Smooth muscle cell (in vitro differentiated cells): ENCODE measurements at regions not wholly inside any gene's neighbourhood (a gene's known extent, or its start where the extent isn't known, plus 50 kb on each side); places are given as distances from the start of the nearest gene placed in this dataset.

Experiments
- DNase-seq: peaks from one replicate; lab custom pipeline; 2025; ENCODE audit not compliant: unreplicated experiment; lab: John Stamatoyannopoulos, UW
- H2AFZ ChIP-seq: fragments of 200-600 bp; sonication (generic); 2 replicates; pipeline ENCODE4 v1.6.0; 2016; ENCODE audit warnings: antibody characterized with exemption, low read depth, mild to moderate bottlenecking
- H3F3A ChIP-seq: fragments of 200-600 bp; sonication (generic); 2 replicates; pipeline ENCODE4 v1.6.0; 2017; ENCODE audit warnings: antibody characterized with exemption, low read depth
- H3K27ac ChIP-seq: fragments of 200-600 bp; sonication (generic); 2 replicates; pipeline ENCODE4 v1.5.1; 2016; ENCODE audit warnings: low read depth, mild to moderate bottlenecking
- H3K27me3 ChIP-seq: fragments of 200-600 bp; sonication (generic); 2 replicates; pipeline ENCODE4 v1.6.1; 2016; ENCODE audit warnings: low read depth, mild to moderate bottlenecking
- H3K36me3 ChIP-seq: fragments of 200-600 bp; sonication (generic); 2 replicates; pipeline ENCODE4 v1.5.1; 2016; ENCODE audit warnings: low read depth
- H3K4me1 ChIP-seq: fragments of 200-600 bp; sonication (generic); 2 replicates; pipeline ENCODE4 v1.5.1; 2016; ENCODE audit warnings: low read depth
- H3K4me2 ChIP-seq: fragments of 200-600 bp; sonication (generic); 2 replicates; pipeline ENCODE4 v1.6.0; 2016; ENCODE audit warnings: mild to moderate bottlenecking
- H3K4me3 ChIP-seq: fragments of 200-600 bp; sonication (generic); 2 replicates; pipeline ENCODE4 v1.5.1; 2016; ENCODE audit warnings: mild to moderate bottlenecking
- H3K79me2 ChIP-seq: fragments of 200-600 bp; sonication (generic); 2 replicates; pipeline ENCODE4 v1.6.0; 2016; ENCODE audit warnings: low read depth, mild to moderate bottlenecking
- H3K9ac ChIP-seq: fragments of 200-600 bp; sonication (generic); 2 replicates; pipeline ENCODE4 v1.6.0; 2016; ENCODE audit warnings: low read depth
- H3K9me3 ChIP-seq: fragments of 200-600 bp; sonication (generic); replicated peaks from 2 replicates; pipeline ENCODE4 v1.5.1; 2016; ENCODE audit warnings: low read depth
- H4K20me1 ChIP-seq: fragments of 200-600 bp; sonication (generic); 2 replicates; pipeline ENCODE4 v1.6.0; 2016; ENCODE audit warnings: low read depth
- WGBS: methylation state at CpG from one replicate; pipeline ENCODE4 v1.1.7; 2016; ENCODE audit warnings: low lambda C conversion rate; 5-methylcytosine and 5-hydroxymethylcytosine counted together
- TF ChIP-seq, protein P1 (sequence below): fragments of 200-600 bp; sonication (generic); IDR thresholded peaks from 2 replicates; pipeline ENCODE4 v1.5.1; 2017; ENCODE audit warnings: borderline replicate concordance, mild to moderate bottlenecking, antibody characterized with exemption; ENCODE audit not compliant: insufficient read depth, poor library complexity, severe bottlenecking

DNA sequence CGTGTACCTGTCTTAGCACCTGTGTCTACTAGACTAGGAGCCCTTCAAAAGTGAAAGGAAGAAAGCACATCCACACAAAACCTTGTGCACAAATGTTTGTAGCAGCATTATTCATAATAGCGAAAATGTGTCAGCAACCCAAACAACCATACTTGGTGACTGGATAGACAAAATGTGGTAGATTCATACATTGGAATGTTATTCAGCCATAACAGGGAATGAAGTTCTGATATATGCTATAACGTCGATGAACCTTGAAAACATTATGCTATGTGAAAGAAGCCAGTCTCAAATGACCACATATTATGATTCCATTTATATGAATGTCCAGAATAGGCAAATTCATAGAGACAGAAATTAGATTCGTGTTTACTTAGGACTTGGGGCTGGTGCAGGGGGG is 57.8 kb upstream of the LARP1 start:
- no peaks in the 10 kb centered on the region for H3K79me2 ChIP-seq
- H3K9me3 ChIP-seq, result no peaks in the 10 kb centered on the region
- H3F3A ChIP-seq, result no peaks in the 10 kb centered on the region
- TF ChIP-seq, protein P1, sequence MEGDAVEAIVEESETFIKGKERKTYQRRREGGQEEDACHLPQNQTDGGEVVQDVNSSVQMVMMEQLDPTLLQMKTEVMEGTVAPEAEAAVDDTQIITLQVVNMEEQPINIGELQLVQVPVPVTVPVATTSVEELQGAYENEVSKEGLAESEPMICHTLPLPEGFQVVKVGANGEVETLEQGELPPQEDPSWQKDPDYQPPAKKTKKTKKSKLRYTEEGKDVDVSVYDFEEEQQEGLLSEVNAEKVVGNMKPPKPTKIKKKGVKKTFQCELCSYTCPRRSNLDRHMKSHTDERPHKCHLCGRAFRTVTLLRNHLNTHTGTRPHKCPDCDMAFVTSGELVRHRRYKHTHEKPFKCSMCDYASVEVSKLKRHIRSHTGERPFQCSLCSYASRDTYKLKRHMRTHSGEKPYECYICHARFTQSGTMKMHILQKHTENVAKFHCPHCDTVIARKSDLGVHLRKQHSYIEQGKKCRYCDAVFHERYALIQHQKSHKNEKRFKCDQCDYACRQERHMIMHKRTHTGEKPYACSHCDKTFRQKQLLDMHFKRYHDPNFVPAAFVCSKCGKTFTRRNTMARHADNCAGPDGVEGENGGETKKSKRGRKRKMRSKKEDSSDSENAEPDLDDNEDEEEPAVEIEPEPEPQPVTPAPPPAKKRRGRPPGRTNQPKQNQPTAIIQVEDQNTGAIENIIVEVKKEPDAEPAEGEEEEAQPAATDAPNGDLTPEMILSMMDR, result no peak
- 64% methylated on average over 5 of the region's 5 CpGs for WGBS
- H2AFZ ChIP-seq, result no peak overlapping the region
- no peaks in the 10 kb centered on the region for H3K27me3 ChIP-seq
- H3K27ac ChIP-seq, result no peak overlapping the region
- no peaks in the 10 kb centered on the region for H3K36me3 ChIP-seq
- no peaks in the 10 kb centered on the region for H4K20me1 ChIP-seq
- no peak for DNase-seq
- no peak overlapping the region for H3K4me3 ChIP-seq
- no peak overlapping the region for H3K4me2 ChIP-seq
- no peak overlapping the region for H3K9ac ChIP-seq
- no peaks in the 10 kb centered on the region for H3K4me1 ChIP-seq

DNA sequence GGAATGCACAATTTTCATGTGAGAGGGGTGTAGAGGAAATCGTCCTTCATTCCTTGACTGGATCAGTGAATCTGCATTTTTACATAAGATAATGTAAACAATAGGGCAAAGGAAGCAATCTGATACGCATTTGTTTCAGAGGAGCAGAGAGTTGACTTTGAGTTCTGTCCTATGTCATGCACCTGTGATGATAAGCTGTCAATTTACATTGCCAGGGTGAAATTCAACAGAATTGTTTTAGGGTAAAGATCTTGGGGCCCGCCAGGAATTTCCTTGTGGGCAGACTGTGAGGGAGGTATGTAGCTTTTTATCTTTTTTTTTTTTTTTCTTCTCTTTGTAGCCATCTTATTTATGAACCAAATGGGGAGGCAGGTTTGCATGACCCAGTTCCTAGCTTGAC is 58.3 kb upstream of the LARP1 start:
- Histone ChIP-seq H3K27ac (no peak overlapping the region), H3K4me1 (no peaks in the 10 kb centered on the region), H3K36me3 (no peaks in the 10 kb centered on the region), H3K9me3 (no peaks in the 10 kb centered on the region), H3F3A (no peaks in the 10 kb centered on the region), H3K4me3 (no peak overlapping the region), H4K20me1 (no peaks in the 10 kb centered on the region), H3K27me3 (no peaks in the 10 kb centered on the region), H2AFZ (no peak overlapping the region), H3K79me2 (no peaks in the 10 kb centered on the region), H3K4me2 (no peak overlapping the region), H3K9ac (no peak overlapping the region)
- WGBS, result 26% methylated on average over 3 of the region's 3 CpGs
- TF ChIP-seq, protein P1, result no peak
- no peak for DNase-seq

DNA sequence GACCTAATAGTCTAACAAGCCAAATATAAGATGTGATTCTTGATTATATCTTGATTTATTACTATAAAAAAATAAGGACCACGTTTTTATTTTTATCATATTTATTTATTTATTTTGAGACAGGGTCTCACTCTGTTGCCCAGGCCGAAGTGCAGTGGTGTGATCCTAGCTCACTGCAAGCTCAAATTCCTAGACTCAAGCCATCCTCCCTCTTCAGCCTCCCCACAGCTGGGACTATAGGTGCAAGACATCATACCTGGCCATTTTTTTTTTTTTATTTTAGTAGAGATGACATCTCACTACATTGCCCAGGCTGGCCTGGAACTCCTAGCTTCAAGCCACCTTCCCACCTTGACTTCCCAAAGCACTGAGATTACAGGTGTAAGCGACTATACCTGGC is 61.0 kb upstream of the LARP1 start:
- Histone ChIP-seq H3K79me2 (no peaks in the 10 kb centered on the region), H4K20me1 (no peaks in the 10 kb centered on the region), H3F3A (no peaks in the 10 kb centered on the region), H2AFZ (no peak overlapping the region), H3K36me3 (no peaks in the 10 kb centered on the region), H3K4me1 (no peaks in the 10 kb centered on the region), H3K4me3 (no peak overlapping the region), H3K27me3 (no peaks in the 10 kb centered on the region), H3K9me3 (no peaks in the 10 kb centered on the region), H3K9ac (no peak overlapping the region), H3K4me2 (no peak overlapping the region), H3K27ac (no peak overlapping the region)
- TF ChIP-seq, protein P1, result no peak
- no peak for DNase-seq
- WGBS, result 91% methylated on average over 3 of the region's 3 CpGs

DNA sequence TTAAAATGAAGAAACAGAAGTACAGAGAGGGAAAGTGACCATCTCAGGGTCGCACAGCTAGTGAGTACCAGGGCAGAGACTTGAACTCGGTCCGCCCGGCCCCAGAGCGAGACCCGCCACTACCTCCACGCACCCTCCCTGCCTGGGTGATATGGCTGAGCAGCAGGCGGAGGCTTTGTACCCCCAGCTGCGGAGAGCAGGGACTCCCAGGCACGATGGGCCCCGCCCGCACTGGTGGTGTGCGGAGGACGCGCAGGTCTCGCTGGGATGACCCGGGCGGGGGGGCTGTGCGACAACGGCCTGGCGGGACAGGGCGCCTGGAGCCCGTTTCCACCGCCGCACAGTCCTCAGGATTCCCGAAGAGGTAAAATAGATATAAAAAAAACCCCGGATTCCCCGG is 64.7 kb upstream of the LARP1 start:
- H3K79me2 ChIP-seq, result no peaks in the 10 kb centered on the region
- no peaks in the 10 kb centered on the region for H3K4me1 ChIP-seq
- no peak for DNase-seq
- no peak overlapping the region for H2AFZ ChIP-seq
- 96% methylated on average over 28 of the region's 28 CpGs for WGBS
- no peak overlapping the region for H3K9ac ChIP-seq
- H4K20me1 ChIP-seq, result no peaks in the 10 kb centered on the region
- H3K4me2 ChIP-seq, result no peak overlapping the region
- no peak overlapping the region for H3K4me3 ChIP-seq
- no peaks in the 10 kb centered on the region for H3K36me3 ChIP-seq
- H3K27me3 ChIP-seq, result no peaks in the 10 kb centered on the region
- no peaks in the 10 kb centered on the region for H3K9me3 ChIP-seq
- no peaks in the 10 kb centered on the region for H3F3A ChIP-seq
- H3K27ac ChIP-seq, result no peak overlapping the region
- TF ChIP-seq, protein P1, result no peak
